ENCODE measurements at regions not wholly inside any gene's neighbourhood (a gene's known extent, or its start where the extent isn't known, plus 50 kb on each side); places are given as distances from the start of the nearest gene placed in this dataset.

DNA sequence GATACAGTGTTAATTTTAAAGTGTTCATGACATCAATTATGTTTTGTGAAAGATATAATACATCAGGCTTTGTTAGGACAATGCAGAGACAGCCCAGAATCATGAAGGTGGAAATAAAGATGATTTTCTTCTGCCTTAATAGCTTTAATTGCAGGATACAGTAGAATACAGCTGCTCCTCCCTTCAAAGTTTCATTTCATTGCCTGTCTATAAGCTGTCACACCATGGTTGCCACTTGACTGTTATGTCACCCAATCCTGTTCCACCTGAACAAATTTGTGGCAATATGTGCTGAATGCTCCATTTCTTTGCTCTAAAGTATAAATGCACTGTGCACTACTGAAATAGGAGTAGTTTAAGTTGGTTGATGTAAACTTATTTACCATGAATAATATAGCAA lies 537.8 kb upstream of the ROBO2 start:
- H3K4me3 ChIP-seq (ENCODE audit: extremely low read depth in 1 of 4, insufficient read depth in 2 of 4, low read depth in 3 of 4, low read length in 4 of 4) = no peak overlapping the region
- H3K27me3 ChIP-seq (replicated peaks in 1 of 4; ENCODE audit: control insufficient read depth in 3 of 4, extremely low read depth in 1 of 4, insufficient read depth in 3 of 4, low read length in 3 of 4) = no peaks in the 10 kb centered on the region

More for the DNA sequence above, 537.8 kb upstream of the ROBO2 start:
- Histone ChIP-seq H2BK15ac (ENCODE audit: low read length) (no peak overlapping the region), H4K8ac (ENCODE audit: extremely low read depth, insufficient read depth, low read length) (no peak overlapping the region), H3K27ac (ENCODE audit: low read depth, low read length) (no peak overlapping the region), H3K9me3 (ENCODE audit: insufficient read depth in 2 of 2, low read depth in 1 of 2, low read length in 1 of 2) (peaks cover 0 to 5% of the 10 kb centered on the region in 2 experiments; a peak in 3 of 4 replicates), H3K4ac (replicated peaks; ENCODE audit: insufficient read length, low read depth, low read length) (no peak overlapping the region), H3K56ac (replicated peaks; ENCODE audit: insufficient read length, low read depth, low read length) (no peak overlapping the region), H4K20me1 (replicated peaks in 1 of 2; ENCODE audit: control insufficient read depth in 1 of 2, insufficient read depth in 2 of 2, low read length in 2 of 2) (no peaks in the 10 kb centered on the region), H3K9ac (replicated peaks in 1 of 4; ENCODE audit: extremely low read depth in 1 of 4, low read depth in 3 of 4, low read length in 3 of 4) (no peak overlapping the region), H2BK20ac (ENCODE audit: low read length) (no peak overlapping the region), H4K91ac (replicated peaks; ENCODE audit: insufficient read length, low read length) (no peak overlapping the region), H3K23me2 (ENCODE audit: low read depth, low read length) (no peaks in the 10 kb centered on the region), H3K23ac (ENCODE audit: insufficient read length) (no peak overlapping the region), H2AK5ac (ENCODE audit: low read depth, low read length) (no peak overlapping the region), H2BK5ac (ENCODE audit: low read depth, low read length) (no peak overlapping the region), H2AFZ (ENCODE audit: low read length) (no peak overlapping the region), H3K4me2 (ENCODE audit: insufficient read depth in 1 of 2, low read depth in 2 of 2, low read length in 2 of 2) (no peak overlapping the region), H3K79me1 (ENCODE audit: low read depth, low read length) (no peaks in the 10 kb centered on the region), H3K4me1 (replicated peaks in 1 of 4; ENCODE audit: control insufficient read depth in 3 of 4, insufficient read depth in 4 of 4, low read length in 3 of 4) (no peaks in the 10 kb centered on the region; a peak in 1 of 7 replicates), H3K79me2 (ENCODE audit: control insufficient read depth in 1 of 2, insufficient read depth in 2 of 2, low read length in 2 of 2) (no peaks in the 10 kb centered on the region), H2BK12ac (ENCODE audit: low read depth, low read length) (no peak overlapping the region), H2BK120ac (replicated peaks; ENCODE audit: low read depth, low read length) (no peak overlapping the region), H3K14ac (ENCODE audit: insufficient read length) (no peak overlapping the region), H3K18ac (ENCODE audit: extremely low read depth, low read length) (no peak overlapping the region), H3K36me3 (ENCODE audit: control insufficient read depth in 2 of 4, insufficient read depth in 4 of 4, low read length in 3 of 4) (no peaks in the 10 kb centered on the region), H4K5ac (ENCODE audit: insufficient read length, low read depth, low read length) (no peak overlapping the region)
- DNase-seq (ENCODE audit: low read depth in 1 of 2, low spot score in 2 of 2) (no peak), FAIRE-seq (no peak)
- ChIA-PET CTCF (ENCODE audit: partially characterized antibody) (no interaction called here), POLR2A (ENCODE audit: partially characterized antibody) (no interaction called here)
- TF ChIP-seq EZH2 (IDR thresholded peaks at IDR 0.05; ENCODE audit: low read depth, low read length, severe bottlenecking) (no peak), EP300 (IDR thresholded peaks at IDR 0.05; ENCODE audit: borderline replicate concordance in 1 of 2, low read depth in 2 of 2, low read length in 2 of 2) (no peak), RFX5 (IDR thresholded peaks at IDR 0.05; ENCODE audit: borderline replicate concordance, low read depth, low read length) (no peak), TBP (IDR thresholded peaks at IDR 0.05; ENCODE audit: low read depth, low read length) (no peak), SUZ12 (IDR thresholded peaks at IDR 0.05; ENCODE audit: low read length) (no peak), HDAC2 (IDR thresholded peaks at IDR 0.05; ENCODE audit: borderline replicate concordance in 1 of 2, low read depth in 2 of 2, low read length in 2 of 2) (no peak), CHD2 (IDR thresholded peaks at IDR 0.05; ENCODE audit: low read length) (no peak), POU5F1 (IDR thresholded peaks at IDR 0.05; ENCODE audit: low read depth, low read length) (no peak), KDM1A (IDR thresholded peaks at IDR 0.05; ENCODE audit: borderline replicate concordance, low read length) (no peak)

Data from H1 (cell line).